Ovary (tissue), 7 donors: ENCODE measurements at regions not wholly inside any gene's neighbourhood (a gene's known extent, or its start where the extent isn't known, plus 50 kb on each side); places are given as distances from the start of the nearest gene placed in this dataset.

Experiments
- DNase-seq, 5 donors: peaks; one replicate each; pipeline ENCODE4 v3.0.0-alpha.2; 2019 to 2020
- H3K27ac ChIP-seq, 2 donors: fragments of 200-600 bp; one replicate each; pipeline versions ENCODE4 v1.5.1 to v1.8.0; 2019 to 2022
- H3K27me3 ChIP-seq: fragments of 200-600 bp; one replicate; pipeline ENCODE4 v1.8.0; 2022
- H3K36me3 ChIP-seq: fragments of 200-600 bp; sonication (generic); one replicate; pipeline ENCODE4 v1.5.1; 2019
- H3K4me1 ChIP-seq: one replicate; pipeline ENCODE4 v1.8.1; 2013; ENCODE audit warnings: mild to moderate bottlenecking, moderate library complexity; ENCODE audit not compliant: insufficient read depth
- H3K4me3 ChIP-seq: fragments of 200-600 bp; sonication (generic); one replicate; pipeline ENCODE4 v1.5.1; 2017
- H3K9me3 ChIP-seq, 2 donors: fragments of 200-600 bp in 1 of 2; sonication (generic) in 1 of 2; one replicate each; pipeline versions ENCODE4 v1.5.1 to v1.8.1; 2013 to 2019; ENCODE audit warnings: mild to moderate bottlenecking in 1 of 2, moderate library complexity in 1 of 2
- EP300 ChIP-seq: sonication (generic); formaldehyde crosslinking; IDR thresholded peaks from one replicate; pipeline ENCODE4 v1.6.1; 2017; ENCODE audit warnings: antibody characterized with exemption
- POLR2A ChIP-seq: fragments of 450-650 bp; IDR thresholded peaks from one replicate; pipeline ENCODE4 v1.6.1; 2017; ENCODE audit warnings: antibody characterized with exemption, mild to moderate bottlenecking, moderate library complexity
- WGBS, 3 donors: extraction: QIAGEN DNeasy Blood & Tissue Kit in 1 of 3; methylation state at CpG; one replicate each; pipeline versions ENCODE4 v1.1.5 to v1.1.7; 2013 to 2017; 5-methylcytosine and 5-hydroxymethylcytosine counted together
- intact Hi-C, 4 donors: fragments of 100-400 bp; cut with DNase I; formaldehyde crosslinking; loops; one replicate each; pipeline versions ENCODE4 v1.11.0 to v1.15.1; 2022 to 2023
- TF ChIP-seq, protein P1 (sequence below), 3 donors: fragments of 450-650 bp in 2 of 3; fragments of 200-600 bp in 1 of 3; IDR thresholded peaks; one replicate each; pipeline versions ENCODE4 v1.5.1 to v1.8.0; 2016 to 2022; ENCODE audit warnings: antibody characterized with exemption in 3 of 3, mild to moderate bottlenecking in 1 of 3
- donor health status: DM: no; HTN: no; CAD: no; lungs with moderate emphysema.
- donor health status: DM: no; HTN: no; CAD: no.
- donor health status: Bipolar disorder and iron deficiency.
- donor health status: DM: no; HTN: no; CAD: no.
- donor health status: DM: yes; HTN: yes; CAD: no.

DNA sequence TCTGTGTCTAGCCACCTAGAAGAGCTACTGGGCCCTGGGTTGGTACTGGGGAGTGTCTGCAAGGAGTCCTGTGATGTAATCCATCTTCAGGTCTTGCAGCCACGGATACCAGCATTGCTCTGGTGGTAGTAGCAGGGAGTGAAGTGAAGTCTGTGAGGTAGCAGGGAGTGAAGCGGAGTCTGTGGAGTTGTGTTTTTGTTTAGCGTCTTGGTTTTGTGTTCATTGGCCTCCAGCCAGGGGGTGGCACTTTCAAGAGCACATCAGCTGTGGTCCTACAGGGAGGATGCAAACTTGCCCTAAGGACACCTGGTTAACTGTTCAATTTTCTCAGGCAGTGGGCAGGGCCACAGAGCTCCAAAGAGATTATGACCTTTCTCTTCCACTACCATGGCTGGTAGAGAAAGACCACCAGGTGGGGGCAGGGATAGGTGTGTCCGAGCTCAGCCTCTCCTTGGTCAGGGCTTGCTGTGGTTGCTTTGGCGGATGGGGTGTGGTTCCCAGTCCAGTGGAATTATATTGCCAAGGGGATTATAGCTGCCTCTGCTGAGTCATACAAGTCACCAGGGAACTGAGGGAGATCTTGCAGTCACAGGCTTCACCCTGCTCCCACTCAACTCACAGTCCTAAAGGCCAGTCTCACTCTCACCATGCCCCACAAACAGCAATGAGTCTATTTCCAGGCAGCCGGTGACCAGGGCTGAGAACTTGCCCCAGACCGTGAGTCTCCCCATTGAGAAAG lies 424.7 kb downstream of the ZBBX start:
- no peak for DNase-seq
- H3K9me3 ChIP-seq: no peaks in the 10 kb centered on the region
- 86 to 92% (median 87%) methylated on average over 7 of the region's 7 CpGs for WGBS, 3 donors
- no peak overlapping the region for H3K4me3 ChIP-seq
- no peaks in the 10 kb centered on the region for H3K27me3 ChIP-seq
- no peak overlapping the region for H3K27ac ChIP-seq
- TF ChIP-seq POLR2A (no peak), EP300 (no peak)
- TF ChIP-seq, protein P1, sequence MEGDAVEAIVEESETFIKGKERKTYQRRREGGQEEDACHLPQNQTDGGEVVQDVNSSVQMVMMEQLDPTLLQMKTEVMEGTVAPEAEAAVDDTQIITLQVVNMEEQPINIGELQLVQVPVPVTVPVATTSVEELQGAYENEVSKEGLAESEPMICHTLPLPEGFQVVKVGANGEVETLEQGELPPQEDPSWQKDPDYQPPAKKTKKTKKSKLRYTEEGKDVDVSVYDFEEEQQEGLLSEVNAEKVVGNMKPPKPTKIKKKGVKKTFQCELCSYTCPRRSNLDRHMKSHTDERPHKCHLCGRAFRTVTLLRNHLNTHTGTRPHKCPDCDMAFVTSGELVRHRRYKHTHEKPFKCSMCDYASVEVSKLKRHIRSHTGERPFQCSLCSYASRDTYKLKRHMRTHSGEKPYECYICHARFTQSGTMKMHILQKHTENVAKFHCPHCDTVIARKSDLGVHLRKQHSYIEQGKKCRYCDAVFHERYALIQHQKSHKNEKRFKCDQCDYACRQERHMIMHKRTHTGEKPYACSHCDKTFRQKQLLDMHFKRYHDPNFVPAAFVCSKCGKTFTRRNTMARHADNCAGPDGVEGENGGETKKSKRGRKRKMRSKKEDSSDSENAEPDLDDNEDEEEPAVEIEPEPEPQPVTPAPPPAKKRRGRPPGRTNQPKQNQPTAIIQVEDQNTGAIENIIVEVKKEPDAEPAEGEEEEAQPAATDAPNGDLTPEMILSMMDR (IDR thresholded peaks at IDR 0.05): no peak
- no peaks in the 10 kb centered on the region for H3K36me3 ChIP-seq
- H3K4me1 ChIP-seq: no peaks in the 10 kb centered on the region
- intact Hi-C loops: no loop called here

DNA sequence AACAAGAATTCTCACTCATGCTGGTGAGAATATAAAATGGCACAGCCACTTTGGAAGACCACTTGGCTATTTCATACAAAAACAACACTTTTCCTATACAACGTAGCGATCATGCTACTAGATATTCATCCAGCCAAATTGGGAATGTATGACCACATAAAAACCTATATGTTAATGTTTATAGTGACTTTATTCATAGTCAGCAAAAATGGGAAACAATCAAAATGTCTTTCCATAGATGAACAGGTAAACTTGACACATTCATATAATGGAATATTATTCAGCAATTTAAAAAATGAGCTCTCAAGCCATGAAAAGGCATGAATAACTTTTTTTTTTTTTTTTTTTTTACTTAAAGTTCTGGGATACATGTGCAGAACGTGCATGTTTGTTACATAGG lies 445.2 kb downstream of the ZBBX start:
- no peak for TF ChIP-seq EP300
- TF ChIP-seq, protein P1 (IDR thresholded peaks at IDR 0.05): no peak
- TF ChIP-seq POLR2A: no peak
- intact Hi-C loops: no loop called here
- H3K27me3 ChIP-seq: no peaks in the 10 kb centered on the region
- H3K9me3 ChIP-seq: no peaks in the 10 kb centered on the region
- H3K27ac ChIP-seq: no peak overlapping the region
- DNase-seq: no peak
- WGBS, 3 donors: 92 to 93% (median 92%) methylated on average over 3 of the region's 3 CpGs
- H3K36me3 ChIP-seq: no peaks in the 10 kb centered on the region
- H3K4me3 ChIP-seq: no peak overlapping the region
- H3K4me1 ChIP-seq: no peaks in the 10 kb centered on the region

DNA sequence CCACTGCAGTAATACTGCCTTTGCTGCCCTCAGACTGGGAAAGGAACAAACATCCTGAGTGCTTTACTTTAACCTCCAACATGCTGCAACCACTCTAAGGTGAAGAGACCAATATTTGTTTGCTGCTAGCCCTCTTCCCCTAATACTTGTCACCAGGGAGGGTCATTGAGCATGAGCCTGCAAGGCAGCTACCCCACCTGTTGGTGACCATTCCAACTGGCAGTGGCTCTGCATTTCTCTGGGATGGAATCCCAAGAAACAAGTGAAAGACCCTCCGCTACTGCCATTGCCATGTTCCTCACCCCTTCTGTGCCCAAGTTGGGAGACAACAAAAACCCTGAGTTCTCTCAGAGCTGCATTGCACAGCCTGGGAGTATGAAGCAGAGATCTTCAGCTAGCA lies 462.7 kb downstream of the ZBBX start:
- no peaks in the 10 kb centered on the region for H3K9me3 ChIP-seq
- H3K4me1 ChIP-seq: no peaks in the 10 kb centered on the region
- TF ChIP-seq, protein P1 (IDR thresholded peaks at IDR 0.05): no peak
- no peak for TF ChIP-seq EP300
- TF ChIP-seq POLR2A: no peak
- 87 to 95% (median 92%) methylated on average over 1 of the region's 1 CpG for WGBS, 3 donors
- no peak for DNase-seq
- H3K27me3 ChIP-seq: no peaks in the 10 kb centered on the region
- intact Hi-C loops: no loop called here
- no peak overlapping the region for H3K4me3 ChIP-seq
- H3K36me3 ChIP-seq: no peaks in the 10 kb centered on the region
- H3K27ac ChIP-seq: no peak overlapping the region

DNA sequence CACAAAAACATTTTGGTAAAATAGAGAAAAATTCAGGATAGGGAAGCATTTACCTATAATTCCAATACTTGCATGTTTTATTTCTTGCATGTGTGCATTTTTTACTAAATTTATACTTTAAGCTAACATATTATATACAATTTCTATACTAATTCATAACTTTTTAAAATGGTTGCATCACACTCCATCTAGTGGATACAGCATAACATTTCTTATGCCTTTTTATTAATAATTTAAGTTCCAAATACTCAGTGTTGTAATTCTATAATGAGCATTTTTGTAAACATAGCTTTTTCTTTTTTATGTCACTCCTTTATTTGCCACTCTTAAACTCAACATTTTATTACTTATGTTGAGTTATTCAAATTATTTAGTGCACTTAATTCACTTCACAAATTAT lies 477.7 kb downstream of the ZBBX start:
- TF ChIP-seq, protein P1 (IDR thresholded peaks at IDR 0.05): no peak
- no peak for TF ChIP-seq POLR2A
- TF ChIP-seq EP300: no peak
- Histone ChIP-seq H3K36me3 (no peaks in the 10 kb centered on the region), H3K9me3 (no peaks in the 10 kb centered on the region), H3K27ac (no peak overlapping the region), H3K4me1 (no peaks in the 10 kb centered on the region), H3K4me3 (no peak overlapping the region), H3K27me3 (no peaks in the 10 kb centered on the region)
- DNase-seq: no peak
- intact Hi-C loops: no loop called here
